Tibial artery (tissue), 4 donors: ENCODE measurements at regions not wholly inside any gene's neighbourhood (a gene's known extent, or its start where the extent isn't known, plus 50 kb on each side); places are given as distances from the start of the nearest gene placed in this dataset.

Experiments used
- DNase-seq, 2 donors: peaks; one replicate each; pipeline ENCODE4 v3.0.0-alpha.2; 2019
- H3K27ac ChIP-seq, 2 donors: fragments of 200-600 bp; sonication (generic) in 1 of 2; 1 replicate in 1 of 2; 2 replicates in 1 of 2; pipeline ENCODE4 v1.5.1; 2018 to 2019; ENCODE audit warnings: mild to moderate bottlenecking in 1 of 2
- H3K27me3 ChIP-seq, 2 donors: fragments of 200-600 bp; sonication (generic) in 1 of 2; one replicate each; pipeline versions ENCODE4 v1.5.1 to v1.6.0; 2016 to 2019
- H3K36me3 ChIP-seq, 3 donors: fragments of 200-600 bp; sonication (generic) in 2 of 3; one replicate each; pipeline ENCODE4 v1.5.1; 2016 to 2019; ENCODE audit warnings: mild to moderate bottlenecking in 2 of 3
- H3K4me1 ChIP-seq, 4 donors: fragments of 200-600 bp; sonication (generic) in 2 of 4; 1 replicate in 3 of 4; 2 replicates in 1 of 4; pipeline ENCODE4 v1.5.1; 2016 to 2019
- H3K4me3 ChIP-seq, 2 donors: fragments of 200-600 bp; sonication (generic) in 1 of 2; 1 replicate in 1 of 2; 2 replicates in 1 of 2; pipeline ENCODE4 v1.5.1; 2018 to 2019; ENCODE audit warnings: mild to moderate bottlenecking in 2 of 2
- H3K9me3 ChIP-seq, 3 donors: fragments of 200-600 bp; sonication (generic) in 1 of 3; one replicate each; pipeline ENCODE4 v1.5.1; 2016 to 2019
- intact Hi-C: fragments of 100-400 bp; cut with DNase I; formaldehyde crosslinking; loops from one replicate; pipeline ENCODE4 v1.15.0; 2023; ENCODE audit warnings: low total_unique reads
- TF ChIP-seq, protein P1 (sequence below), 2 experiments: fragments of 200-600 bp in 1 of 2; fragments of 450-650 bp in 1 of 2; IDR thresholded peaks; one replicate each; pipeline ENCODE4 v1.5.1; 2017 to 2019; ENCODE audit warnings: antibody characterized with exemption in 2 of 2, mild to moderate bottlenecking in 1 of 2, moderate library complexity in 1 of 2

- Histone ChIP-seq H3K4me3 (no peak overlapping the region), H3K4me1 (no peaks in the 10 kb centered on the region), H3K9me3 (no peaks in the 10 kb centered on the region), H3K27me3 (no peaks in the 10 kb centered on the region), H3K36me3 (no peaks in the 10 kb centered on the region), H3K27ac (no peak overlapping the region)
- TF ChIP-seq, protein P1, sequence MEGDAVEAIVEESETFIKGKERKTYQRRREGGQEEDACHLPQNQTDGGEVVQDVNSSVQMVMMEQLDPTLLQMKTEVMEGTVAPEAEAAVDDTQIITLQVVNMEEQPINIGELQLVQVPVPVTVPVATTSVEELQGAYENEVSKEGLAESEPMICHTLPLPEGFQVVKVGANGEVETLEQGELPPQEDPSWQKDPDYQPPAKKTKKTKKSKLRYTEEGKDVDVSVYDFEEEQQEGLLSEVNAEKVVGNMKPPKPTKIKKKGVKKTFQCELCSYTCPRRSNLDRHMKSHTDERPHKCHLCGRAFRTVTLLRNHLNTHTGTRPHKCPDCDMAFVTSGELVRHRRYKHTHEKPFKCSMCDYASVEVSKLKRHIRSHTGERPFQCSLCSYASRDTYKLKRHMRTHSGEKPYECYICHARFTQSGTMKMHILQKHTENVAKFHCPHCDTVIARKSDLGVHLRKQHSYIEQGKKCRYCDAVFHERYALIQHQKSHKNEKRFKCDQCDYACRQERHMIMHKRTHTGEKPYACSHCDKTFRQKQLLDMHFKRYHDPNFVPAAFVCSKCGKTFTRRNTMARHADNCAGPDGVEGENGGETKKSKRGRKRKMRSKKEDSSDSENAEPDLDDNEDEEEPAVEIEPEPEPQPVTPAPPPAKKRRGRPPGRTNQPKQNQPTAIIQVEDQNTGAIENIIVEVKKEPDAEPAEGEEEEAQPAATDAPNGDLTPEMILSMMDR (IDR thresholded peaks at IDR 0.05), result no peak
- no peak for DNase-seq
- intact Hi-C loops, result no loop called here
These were observed 259.4 kb upstream of the BRINP3 start for GRCh38 chr1:190736971-190737590.

DNA sequence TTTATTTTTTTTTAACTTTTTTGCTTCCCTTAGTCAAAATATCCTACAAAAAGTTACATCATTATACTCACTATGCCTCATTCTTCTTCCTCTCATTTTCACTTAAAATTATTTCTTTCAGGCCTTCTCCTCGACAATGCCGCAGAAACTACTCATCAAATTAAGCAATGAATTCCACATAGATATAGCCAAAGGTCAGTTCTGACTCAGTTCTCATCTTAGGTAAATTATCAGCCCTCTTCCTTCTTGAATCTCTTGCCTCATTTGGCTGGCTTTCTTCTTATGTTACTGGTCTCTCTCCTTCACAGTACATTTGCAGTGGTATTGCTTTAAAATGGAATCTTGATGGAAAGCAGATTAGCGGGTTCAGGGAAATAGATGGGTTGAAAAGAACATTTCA, 260.7 kb upstream of the BRINP3 start:
- Histone ChIP-seq H3K9me3 (no peaks in the 10 kb centered on the region), H3K4me1 (no peaks in the 10 kb centered on the region), H3K4me3 (no peak overlapping the region), H3K36me3 (no peaks in the 10 kb centered on the region), H3K27ac (no peak overlapping the region), H3K27me3 (no peaks in the 10 kb centered on the region)
- TF ChIP-seq, protein P1 (IDR thresholded peaks at IDR 0.05), result no peak
- intact Hi-C loops, result no loop called here
- DNase-seq, result no peak

DNA sequence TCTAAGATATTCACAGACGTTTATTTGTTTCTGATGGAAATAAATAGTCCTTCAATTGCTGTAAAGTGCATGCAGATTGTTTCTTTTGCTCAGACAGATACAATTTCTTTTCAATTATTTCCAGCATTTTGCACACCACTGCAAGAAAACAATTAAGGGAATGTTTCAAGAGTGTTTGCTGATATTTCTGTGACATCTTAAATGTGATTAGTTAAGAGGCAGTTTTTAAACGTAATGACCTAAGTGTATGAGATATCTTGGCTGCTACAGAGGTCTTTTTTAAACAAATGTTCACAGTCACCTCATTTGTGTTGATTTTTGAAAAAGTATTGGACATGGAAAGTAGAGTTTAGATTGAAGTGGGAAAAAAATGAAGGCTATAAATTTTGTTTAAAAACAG, 262.3 kb upstream of the BRINP3 start:
- Histone ChIP-seq H3K9me3 (no peaks in the 10 kb centered on the region), H3K27ac (no peak overlapping the region), H3K36me3 (no peaks in the 10 kb centered on the region), H3K4me1 (no peaks in the 10 kb centered on the region), H3K27me3 (no peaks in the 10 kb centered on the region), H3K4me3 (no peak overlapping the region)
- TF ChIP-seq, protein P1 (IDR thresholded peaks at IDR 0.05), result no peak
- intact Hi-C loops, result no loop called here
- no peak for DNase-seq

- Histone ChIP-seq H3K36me3 (no peaks in the 10 kb centered on the region), H3K9me3 (no peaks in the 10 kb centered on the region), H3K27me3 (no peaks in the 10 kb centered on the region), H3K4me1 (no peaks in the 10 kb centered on the region), H3K27ac (no peak overlapping the region), H3K4me3 (no peak overlapping the region)
- TF ChIP-seq, protein P1 (IDR thresholded peaks at IDR 0.05), result no peak
- no peak for DNase-seq
- intact Hi-C loops, result no loop called here
These were observed 270.0 kb upstream of the BRINP3 start for GRCh38 chr1:190747704-190748103.

DNA sequence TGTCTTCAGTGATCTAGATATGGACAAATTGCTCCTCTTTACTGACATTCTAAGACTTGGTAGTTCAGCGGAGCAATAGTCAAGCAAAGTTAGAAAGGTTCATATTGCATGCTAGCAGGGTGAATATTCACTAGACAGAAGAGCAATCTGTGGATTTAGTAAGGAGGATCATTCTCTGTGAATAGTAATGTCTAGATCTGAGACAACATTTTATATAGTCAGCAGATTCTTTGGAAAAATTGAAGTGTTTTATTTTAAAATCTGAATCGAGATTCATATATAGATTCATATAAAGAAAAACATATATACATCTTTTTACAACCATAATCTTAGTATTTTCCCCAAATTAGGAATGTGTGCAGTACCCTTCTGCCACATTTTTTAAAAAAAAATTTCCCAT, 274.5 kb upstream of the BRINP3 start:
- Histone ChIP-seq H3K36me3 (no peaks in the 10 kb centered on the region), H3K27me3 (no peaks in the 10 kb centered on the region), H3K9me3 (no peaks in the 10 kb centered on the region), H3K4me1 (no peaks in the 10 kb centered on the region), H3K27ac (no peak overlapping the region), H3K4me3 (no peak overlapping the region)
- DNase-seq, result no peak
- TF ChIP-seq, protein P1 (IDR thresholded peaks at IDR 0.05), result no peak
- intact Hi-C loops, result no loop called here

DNA sequence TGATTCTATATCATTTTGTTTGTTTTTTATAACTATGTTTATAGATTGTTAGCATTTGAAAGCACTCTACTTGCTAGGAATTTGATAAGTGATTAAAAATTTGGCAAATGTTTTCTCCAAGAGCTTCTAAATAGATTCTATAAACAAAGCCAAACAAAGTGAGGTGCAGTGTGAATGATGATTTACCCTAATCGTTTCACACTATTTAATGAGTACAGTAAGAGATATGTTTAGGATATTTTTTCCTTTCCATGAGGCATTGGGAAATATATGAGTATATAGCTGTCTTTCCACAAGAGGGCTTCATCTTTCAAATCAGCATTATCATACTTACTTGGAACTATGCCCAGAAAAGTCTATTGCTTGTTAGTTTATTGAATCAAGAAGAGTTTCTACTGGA, 277.0 kb upstream of the BRINP3 start:
- Histone ChIP-seq H3K4me1 (no peaks in the 10 kb centered on the region), H3K9me3 (no peaks in the 10 kb centered on the region), H3K4me3 (no peak overlapping the region), H3K27me3 (no peaks in the 10 kb centered on the region), H3K36me3 (no peaks in the 10 kb centered on the region), H3K27ac (no peak overlapping the region)
- intact Hi-C loops, result no loop called here
- no peak for DNase-seq
- TF ChIP-seq, protein P1 (IDR thresholded peaks at IDR 0.05), result no peak
